SK-N-SH (cell line): ENCODE measurements at regions not wholly inside any gene's neighbourhood (a gene's known extent, or its start where the extent isn't known, plus 50 kb on each side); places are given as distances from the start of the nearest gene placed in this dataset.

Experiments used
- CTCF ChIA-PET: fragments of 300-600, 350-600 bp; formaldehyde crosslinking; extraction: SDS; loops from one replicate; lab custom pipeline; 2021; lab: Yijun Ruan, JAX
- POLR2A ChIA-PET: fragments of 350-600 bp; sonication (Branson Sonifier 250); formaldehyde crosslinking; extraction: SDS; loops from one replicate; lab custom pipeline; 2020; ENCODE audit warnings: antibody characterized with exemption, inconsistent platforms; lab: Yijun Ruan, JAX
- DNase-seq: peaks from one replicate; pipeline ENCODE4 v3.0.0; 2012
- H2AFZ ChIP-seq: fragments of 200-600 bp; sonication (generic); 2 replicates; pipeline ENCODE4 v1.8.1; 2016; ENCODE audit warnings: antibody characterized with exemption, mild to moderate bottlenecking, low read depth
- H3F3A ChIP-seq: fragments of 200-600 bp; sonication (generic); replicated peaks from 2 replicates; pipeline ENCODE3; 2016; ENCODE audit warnings: antibody characterized with exemption, mild to moderate bottlenecking; ENCODE audit not compliant: insufficient read depth
- H3K27ac ChIP-seq, 2 experiments: fragments of 200-500 bp in 1 of 2; fragments of 200-600 bp in 1 of 2; sonication (Bioruptor generic) in 1 of 2; sonication (generic), shearing (Covaris generic) in 1 of 2; 2 replicates each; pipeline versions ENCODE4 v1.5.1 to v1.6.1; 2014 to 2016; ENCODE audit warnings: low read depth in 2 of 2, inconsistent platforms in 1 of 2, low read length in 1 of 2, mild to moderate bottlenecking in 1 of 2, mixed read lengths in 1 of 2
- H3K27me3 ChIP-seq: fragments of 200-600 bp; sonication (generic), shearing (Covaris generic); 2 replicates; pipeline ENCODE4 v1.6.1; 2016; ENCODE audit warnings: mixed run types; ENCODE audit not compliant: insufficient read depth
- H3K36me3 ChIP-seq, 2 experiments: fragments of 200-500 bp in 1 of 2; fragments of 200-600 bp in 1 of 2; sonication (Bioruptor generic) in 1 of 2; sonication (generic) in 1 of 2; replicated peaks in 1 of 2; 2 replicates each; pipeline versions ENCODE3 to v1.5.1; 2014 to 2016; ENCODE audit warnings: low read length in 1 of 2, mild to moderate bottlenecking in 1 of 2; ENCODE audit not compliant: insufficient read depth in 2 of 2, control insufficient read depth in 1 of 2
- H3K4me1 ChIP-seq, 2 experiments: fragments of 200-500 bp in 1 of 2; fragments of 200-600 bp in 1 of 2; sonication (Bioruptor generic) in 1 of 2; sonication (generic), shearing (Covaris generic) in 1 of 2; 2 replicates each; pipeline versions ENCODE4 v1.5.1 to v1.6.1; 2014 to 2016; ENCODE audit warnings: low read depth in 1 of 2, low read length in 1 of 2, mixed run types in 1 of 2; ENCODE audit not compliant: insufficient read depth in 2 of 2, control insufficient read depth in 1 of 2
- H3K4me2 ChIP-seq: fragments of 200-600 bp; sonication (generic), shearing (Covaris generic); 2 replicates; pipeline ENCODE4 v1.6.1; 2017; ENCODE audit warnings: mixed run types
- H3K4me3 ChIP-seq, 2 experiments: fragments of 200-500 bp in 1 of 2; fragments of 200-600 bp in 1 of 2; sonication (Bioruptor generic) in 1 of 2; sonication (generic), shearing (Covaris generic) in 1 of 2; 2 replicates each; pipeline versions ENCODE4 v1.5.1 to v1.8.1; 2014 to 2016; ENCODE audit warnings: low read depth in 2 of 2, inconsistent platforms in 1 of 2, low read length in 1 of 2, mild to moderate bottlenecking in 1 of 2, mixed read lengths in 1 of 2, moderate library complexity in 1 of 2
- H3K79me2 ChIP-seq: fragments of 200-600 bp; sonication (generic); 2 replicates; pipeline ENCODE4 v1.8.1; 2017; ENCODE audit warnings: mild to moderate bottlenecking; ENCODE audit not compliant: insufficient read depth
- H3K9ac ChIP-seq: fragments of 200-600 bp; sonication (generic); 2 replicates; pipeline ENCODE4 v1.6.1; 2017; ENCODE audit warnings: mixed run types
- H3K9me2 ChIP-seq: fragments of 200-600 bp; sonication (generic); 2 replicates; pipeline ENCODE4 v1.6.1; 2017; ENCODE audit warnings: mixed run types
- H3K9me3 ChIP-seq: fragments of 200-600 bp; sonication (generic); 2 replicates; pipeline ENCODE4 v1.6.1; 2017; ENCODE audit warnings: mixed run types, mild to moderate bottlenecking, moderate library complexity
- H4K20me1 ChIP-seq: fragments of 200-600 bp; sonication (generic); 2 replicates; pipeline ENCODE4 v1.6.1; 2017; ENCODE audit warnings: mild to moderate bottlenecking, mixed run types; ENCODE audit not compliant: insufficient read depth
- CHD2 ChIP-seq: fragments of 150-350 bp; IDR thresholded peaks from 2 replicates; pipeline ENCODE4 v1.6.1; 2018; ENCODE audit warnings: low read length; ENCODE audit not compliant: partially characterized antibody
- EP300 ChIP-seq, 2 experiments: IDR thresholded peaks; 2 replicates each; pipeline versions ENCODE4 v1.4.0 to v1.6.1; 2012; ENCODE audit warnings: borderline replicate concordance in 1 of 2, low read depth in 1 of 2, low read length in 1 of 2
- EZH2phosphoT487 ChIP-seq: fragments of 200-600 bp; sonication (generic); IDR thresholded peaks from 2 replicates; pipeline ENCODE4 v1.6.1; 2017; ENCODE audit warnings: low read depth, mixed run types, mild to moderate bottlenecking, antibody characterized with exemption, moderate library complexity, borderline replicate concordance
- FOXJ3 ChIP-seq: sonication (generic); formaldehyde crosslinking; IDR thresholded peaks from 2 replicates; pipeline ENCODE4 v1.5.1; 2020; ENCODE audit warnings: mild to moderate bottlenecking, missing genetic modification reagents
- JUND ChIP-seq: IDR thresholded peaks from 2 replicates; pipeline ENCODE4 v1.4.0; 2012
- MAX ChIP-seq: IDR thresholded peaks from 2 replicates; pipeline ENCODE4 v1.4.0; 2012; ENCODE audit warnings: low read depth
- NRF1 ChIP-seq: IDR thresholded peaks from 2 replicates; pipeline ENCODE4 v1.6.1; 2012; ENCODE audit warnings: low read depth, mild to moderate bottlenecking, low read length
- PBX3 ChIP-seq: IDR thresholded peaks from 2 replicates; pipeline ENCODE4; 2012
- REST ChIP-seq: IDR thresholded peaks from 2 replicates; pipeline ENCODE4 v1.6.1; 2012; ENCODE audit warnings: mild to moderate bottlenecking, low read depth, low read length, moderate library complexity
- RFX5 ChIP-seq: IDR thresholded peaks from 2 replicates; pipeline ENCODE4 v1.6.1; 2012; ENCODE audit warnings: mild to moderate bottlenecking, improper control_type of control experiment, low read length
- RXRA ChIP-seq: IDR thresholded peaks from 2 replicates; pipeline ENCODE4 v1.4.0; 2012; ENCODE audit warnings: low read depth, mild to moderate bottlenecking, borderline replicate concordance
- TAF1 ChIP-seq: IDR thresholded peaks from 2 replicates; pipeline ENCODE4 v1.6.1; 2012; ENCODE audit warnings: low read depth, mild to moderate bottlenecking, low read length, moderate library complexity, borderline replicate concordance
- TCF12 ChIP-seq: IDR thresholded peaks from 2 replicates; pipeline ENCODE4 v1.4.0; 2012
- USF1 ChIP-seq: IDR thresholded peaks from 2 replicates; pipeline ENCODE4 v1.4.0; 2012; ENCODE audit warnings: low read depth, borderline replicate concordance
- ZBTB33 ChIP-seq: IDR thresholded peaks from 2 replicates; pipeline ENCODE4 v1.4.0; 2012; ENCODE audit warnings: low read depth, borderline replicate concordance
- WGBS: methylation state at CpG from one replicate; pipeline ENCODE4 v1.1.6; 2017; ENCODE audit warnings: low lambda C conversion rate; 5-methylcytosine and 5-hydroxymethylcytosine counted together

- no peaks in the 10 kb centered on the region for H3K4me1 ChIP-seq
- no peak for DNase-seq
- H3K27me3 ChIP-seq: no peaks in the 10 kb centered on the region
- H3K9me3 ChIP-seq: no peaks in the 10 kb centered on the region
- H4K20me1 ChIP-seq: no peaks in the 10 kb centered on the region
- no peak overlapping the region for H3K27ac ChIP-seq
- ChIA-PET CTCF (no interaction called here), POLR2A (no interaction called here)
- TF ChIP-seq MAX (no peak), CHD2 (no peak), REST (no peak), NRF1 (no peak), PBX3 (no peak), ZBTB33 (no peak), EP300 (IDR thresholded peaks at IDR 0.05; ENCODE audit: borderline replicate concordance in 1 of 2, low read depth in 1 of 2, low read length in 1 of 2) (no peak), EZH2phosphoT487 (no peak)
- WGBS: 60% methylated on average over 3 of the region's 3 CpGs
- no peaks in the 10 kb centered on the region for H3F3A ChIP-seq
- H3K4me3 ChIP-seq: no peak overlapping the region
- no peaks in the 10 kb centered on the region for H3K36me3 ChIP-seq
- H3K9ac ChIP-seq: no peak overlapping the region
- no peak overlapping the region for H2AFZ ChIP-seq
- H3K79me2 ChIP-seq: no peaks in the 10 kb centered on the region
- H3K9me2 ChIP-seq: no peaks in the 10 kb centered on the region
- H3K4me2 ChIP-seq: no peak overlapping the region
These were observed 112.3 kb downstream of the AKAP11 start for GRCh38 chr13:42384265-42384664.

- ChIA-PET CTCF (interaction anchor here (0.5 kb wide), 1 partner anchor 605 kb away, joined by 3 read pairs; no protein-coding TSS in a partner anchor), POLR2A (no interaction called here)
- Histone ChIP-seq H3K9me3 (no peaks in the 10 kb centered on the region), H3K9me2 (no peaks in the 10 kb centered on the region), H3K27ac (no peak overlapping the region), H3K36me3 (no peaks in the 10 kb centered on the region), H2AFZ (no peak overlapping the region), H3F3A (no peaks in the 10 kb centered on the region), H3K9ac (no peak overlapping the region), H4K20me1 (no peaks in the 10 kb centered on the region), H3K4me3 (no peak overlapping the region), H3K4me2 (no peak overlapping the region), H3K79me2 (no peaks in the 10 kb centered on the region), H3K4me1 (no peaks in the 10 kb centered on the region), H3K27me3 (no peaks in the 10 kb centered on the region)
- WGBS: 16% methylated on average over 2 of the region's 2 CpGs
- no peak for DNase-seq
- TF ChIP-seq RXRA (no peak), TAF1 (no peak), ZBTB33 (no peak), USF1 (no peak), FOXJ3 (CRISPR knock-in tag) (no peak), MAX (no peak), EP300 (IDR thresholded peaks at IDR 0.05; ENCODE audit: borderline replicate concordance in 1 of 2, low read depth in 1 of 2, low read length in 1 of 2) (no peak), RFX5 (no peak), TCF12 (no peak), JUND (no peak)
These were observed 116.4 kb downstream of the AKAP11 start for GRCh38 chr13:42388326-42388725.
